ENCODE measurements at regions not wholly inside any gene's neighbourhood (a gene's known extent, or its start where the extent isn't known, plus 50 kb on each side); places are given as distances from the start of the nearest gene placed in this dataset.

GRCh38 chr18:6590326-6590725 lies 139.2 kb upstream of the ARHGAP28 start:
- TF ChIP-seq TMF1 (CRISPR knock-in tag; IDR thresholded peaks at IDR 0.05; ENCODE audit: low read depth) (no peak), ZNF292 (CRISPR knock-in tag; IDR thresholded peaks at IDR 0.05; ENCODE audit: borderline replicate concordance, low read depth) (no peak), ZNF660 (CRISPR knock-in tag; IDR thresholded peaks at IDR 0.05; ENCODE audit: borderline replicate concordance, low read depth) (no peak), ZNF572 (CRISPR knock-in tag; IDR thresholded peaks at IDR 0.05) (no peak), YEATS2 (CRISPR knock-in tag; IDR thresholded peaks at IDR 0.05; ENCODE audit: borderline replicate concordance) (no peak), SNAI1 (CRISPR knock-in tag; IDR thresholded peaks at IDR 0.05; ENCODE audit: borderline replicate concordance) (no peak), RXRB (CRISPR knock-in tag; IDR thresholded peaks at IDR 0.05; ENCODE audit: borderline replicate concordance) (no peak), MAFK (conservative IDR thresholded peaks at IDR 0.05 in 1 of 2, IDR thresholded peaks at IDR 0.05 in 1 of 2; ENCODE audit: low read length in 2 of 2) (no peak), AGO1 (IDR thresholded peaks at IDR 0.05; ENCODE audit: low read depth, low read length, poor library complexity, severe bottlenecking) (no peak), PHB2 (IDR thresholded peaks at IDR 0.05; ENCODE audit: partially characterized antibody) (no peak), ZFP82 (CRISPR knock-in tag; IDR thresholded peaks at IDR 0.05; ENCODE audit: borderline replicate concordance) (no peak)
- TF ChIP-seq, protein P1, sequence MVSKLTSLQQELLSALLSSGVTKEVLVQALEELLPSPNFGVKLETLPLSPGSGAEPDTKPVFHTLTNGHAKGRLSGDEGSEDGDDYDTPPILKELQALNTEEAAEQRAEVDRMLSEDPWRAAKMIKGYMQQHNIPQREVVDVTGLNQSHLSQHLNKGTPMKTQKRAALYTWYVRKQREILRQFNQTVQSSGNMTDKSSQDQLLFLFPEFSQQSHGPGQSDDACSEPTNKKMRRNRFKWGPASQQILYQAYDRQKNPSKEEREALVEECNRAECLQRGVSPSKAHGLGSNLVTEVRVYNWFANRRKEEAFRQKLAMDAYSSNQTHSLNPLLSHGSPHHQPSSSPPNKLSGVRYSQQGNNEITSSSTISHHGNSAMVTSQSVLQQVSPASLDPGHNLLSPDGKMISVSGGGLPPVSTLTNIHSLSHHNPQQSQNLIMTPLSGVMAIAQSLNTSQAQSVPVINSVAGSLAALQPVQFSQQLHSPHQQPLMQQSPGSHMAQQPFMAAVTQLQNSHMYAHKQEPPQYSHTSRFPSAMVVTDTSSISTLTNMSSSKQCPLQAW (CRISPR knock-in tag; IDR thresholded peaks at IDR 0.05): no peak
- TF ChIP-seq, protein P2, sequence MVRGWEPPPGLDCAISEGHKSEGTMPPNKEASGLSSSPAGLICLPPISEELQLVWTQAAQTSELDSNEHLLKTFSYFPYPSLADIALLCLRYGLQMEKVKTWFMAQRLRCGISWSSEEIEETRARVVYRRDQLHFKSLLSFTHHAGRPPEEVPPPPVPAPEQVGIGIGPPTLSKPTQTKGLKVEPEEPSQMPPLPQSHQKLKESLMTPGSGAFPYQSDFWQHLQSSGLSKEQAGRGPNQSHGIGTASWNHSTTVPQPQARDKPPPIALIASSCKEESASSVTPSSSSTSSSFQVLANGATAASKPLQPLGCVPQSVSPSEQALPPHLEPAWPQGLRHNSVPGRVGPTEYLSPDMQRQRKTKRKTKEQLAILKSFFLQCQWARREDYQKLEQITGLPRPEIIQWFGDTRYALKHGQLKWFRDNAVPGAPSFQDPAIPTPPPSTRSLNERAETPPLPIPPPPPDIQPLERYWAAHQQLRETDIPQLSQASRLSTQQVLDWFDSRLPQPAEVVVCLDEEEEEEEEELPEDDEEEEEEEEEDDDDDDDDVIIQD (CRISPR knock-in tag; IDR thresholded peaks at IDR 0.05; ENCODE audit: low read depth): no peak
- TF ChIP-seq, protein P3, sequence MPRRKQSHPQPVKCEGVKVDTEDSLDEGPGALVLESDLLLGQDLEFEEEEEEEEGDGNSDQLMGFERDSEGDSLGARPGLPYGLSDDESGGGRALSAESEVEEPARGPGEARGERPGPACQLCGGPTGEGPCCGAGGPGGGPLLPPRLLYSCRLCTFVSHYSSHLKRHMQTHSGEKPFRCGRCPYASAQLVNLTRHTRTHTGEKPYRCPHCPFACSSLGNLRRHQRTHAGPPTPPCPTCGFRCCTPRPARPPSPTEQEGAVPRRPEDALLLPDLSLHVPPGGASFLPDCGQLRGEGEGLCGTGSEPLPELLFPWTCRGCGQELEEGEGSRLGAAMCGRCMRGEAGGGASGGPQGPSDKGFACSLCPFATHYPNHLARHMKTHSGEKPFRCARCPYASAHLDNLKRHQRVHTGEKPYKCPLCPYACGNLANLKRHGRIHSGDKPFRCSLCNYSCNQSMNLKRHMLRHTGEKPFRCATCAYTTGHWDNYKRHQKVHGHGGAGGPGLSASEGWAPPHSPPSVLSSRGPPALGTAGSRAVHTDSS (CRISPR knock-in tag; conservative IDR thresholded peaks at IDR 0.05): no peak
- Histone ChIP-seq H3K79me2 (ENCODE audit: insufficient read depth, low read length) (no peaks in the 10 kb centered on the region), H3K27me3 (ENCODE audit: control insufficient read depth in 1 of 2, insufficient read depth in 2 of 2, low read length in 2 of 2) (no peaks in the 10 kb centered on the region), H3K9me3 (ENCODE audit: low read length) (no peaks in the 10 kb centered on the region), H3K4me1 (ENCODE audit: insufficient read depth, low read length) (no peaks in the 10 kb centered on the region), H3K4me3 (replicated peaks in 1 of 3; ENCODE audit: insufficient read depth in 1 of 3, low read depth in 2 of 3, low read length in 3 of 3) (no peak overlapping the region), H3K4me2 (ENCODE audit: low read depth, low read length) (no peak overlapping the region), H3K9ac (ENCODE audit: insufficient read depth, low read depth, low read length) (no peak overlapping the region), H3K36me3 (replicated peaks in 1 of 2; ENCODE audit: control insufficient read depth in 1 of 2, insufficient read depth in 2 of 2, low read length in 2 of 2) (no peaks in the 10 kb centered on the region), H2AFZ (ENCODE audit: low read length) (no peak overlapping the region), H4K20me1 (ENCODE audit: insufficient read depth, low read length) (no peaks in the 10 kb centered on the region), H3K27ac (ENCODE audit: extremely low read length, insufficient read depth, low read length) (no peak overlapping the region)
- DNase-seq (ENCODE audit: low spot score): no peak
- intact Hi-C loops (cut with micrococcal nuclease; ENCODE audit: unreplicated experiment) (no loop called here), in situ Hi-C loops (cut with HindIII; ENCODE audit: extremely low pct_ligation_motif_present, low pct_unique_long_range_greater_than_20kb) (no loop called here)
- 2% methylated on average over 3 of the region's 3 CpGs for WGBS (ENCODE audit: low lambda C conversion rate)
- no peak for FAIRE-seq
- ChIA-PET POLR2A (no interaction called here), CTCF (ENCODE audit: low intra/inter-chr PET ratio, low total read pairs) (no interaction called here)
- no peak for ATAC-seq
- BruUV-seq (replicated peaks): no TSS peak
